ENCODE measurements at regions not wholly inside any gene's neighbourhood (a gene's known extent, or its start where the extent isn't known, plus 50 kb on each side); places are given as distances from the start of the nearest gene placed in this dataset.

DNA sequence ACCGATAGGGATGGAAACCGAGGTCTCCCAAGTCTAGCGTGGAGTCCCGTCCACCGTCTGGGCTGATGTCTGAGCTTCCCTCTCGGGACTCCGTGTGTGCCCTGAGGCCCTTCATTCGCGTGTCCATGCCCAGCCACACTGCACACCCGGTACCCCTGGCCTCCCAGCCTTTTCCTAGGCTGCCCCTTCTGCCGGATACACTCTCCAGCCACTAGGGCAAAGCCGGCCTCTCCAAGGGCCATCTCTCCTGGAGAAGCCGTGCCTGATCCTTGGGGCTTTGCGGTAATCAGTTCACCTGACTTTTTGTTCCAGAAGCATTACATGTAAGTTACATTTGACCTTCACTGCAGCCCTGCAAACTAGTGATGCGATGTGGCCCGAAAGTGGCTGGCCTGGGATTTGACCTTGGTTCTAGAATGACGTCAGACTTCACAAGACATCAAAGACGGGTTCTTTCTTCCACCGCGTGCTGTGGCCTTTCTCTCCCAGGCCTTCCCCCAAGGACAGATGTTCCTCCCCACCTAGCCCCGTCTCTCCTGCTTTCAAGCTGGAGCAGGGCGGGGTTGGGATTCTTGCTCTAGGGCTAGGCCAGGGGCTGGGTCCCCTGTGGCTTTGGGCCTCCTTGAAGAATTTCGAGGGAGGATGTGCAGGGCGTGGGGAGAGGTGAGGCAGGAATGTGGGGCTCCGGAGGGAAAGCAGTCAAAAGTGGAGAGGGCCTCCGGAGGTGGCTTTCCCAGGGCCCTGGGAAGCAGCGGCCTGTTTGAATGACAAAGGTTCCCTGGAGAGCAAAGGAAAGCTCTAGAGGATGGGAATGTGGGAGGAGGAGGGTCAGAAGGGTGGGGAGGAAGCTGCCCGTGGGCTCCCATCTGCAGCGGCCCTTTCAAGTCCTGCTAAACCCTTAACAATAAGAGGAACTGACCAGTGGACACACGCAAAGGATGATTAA lies 49.7 kb upstream of the SLC2A1 start:
- no peak for DNase-seq (ENCODE audit: low read depth)
